Right renal pelvis (tissue), 4 donors: ENCODE measurements at regions not wholly inside any gene's neighbourhood (a gene's known extent, or its start where the extent isn't known, plus 50 kb on each side); places are given as distances from the start of the nearest gene placed in this dataset.

Experiments used
- DNase-seq, 4 donors: peaks; one replicate each; pipeline ENCODE4 v3.0.0-alpha.2; 2013; ENCODE audit warnings: low read depth in 4 of 4, low spot score in 3 of 4, missing footprints in 1 of 4

DNA sequence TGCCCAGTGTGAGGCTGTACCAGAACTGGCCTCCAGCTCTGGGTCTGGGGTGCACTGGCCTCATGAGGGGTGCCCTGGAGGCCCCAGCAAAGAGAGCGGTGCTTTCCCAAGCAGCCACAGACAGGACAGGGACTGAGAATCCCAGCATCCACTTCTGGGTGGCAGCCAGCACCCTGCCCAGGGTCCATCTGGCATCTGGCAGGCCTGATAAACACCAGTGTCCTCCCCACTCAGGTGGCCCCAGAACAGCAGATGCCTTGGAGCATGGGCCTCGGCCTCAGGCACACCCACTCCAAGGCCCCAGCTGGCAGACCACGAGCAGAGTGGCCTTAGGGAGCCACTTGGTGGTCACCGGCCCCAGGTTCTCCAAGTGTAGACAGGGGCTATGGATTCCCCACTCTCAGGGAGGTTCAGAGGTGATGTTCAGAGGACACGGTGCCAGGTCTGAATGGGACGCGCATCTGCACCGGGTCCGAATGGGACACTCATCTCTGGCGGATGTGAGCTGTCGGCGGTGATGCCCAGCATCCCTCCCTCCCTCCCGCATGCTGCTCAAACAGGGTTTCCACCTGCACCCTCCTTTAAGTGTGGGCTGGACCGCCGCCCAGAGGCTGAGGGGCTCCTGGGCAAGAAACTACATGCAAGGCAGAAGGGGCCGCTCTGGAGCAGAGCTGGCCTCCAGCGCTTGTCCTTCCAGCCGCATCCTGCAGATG is 82.2 kb upstream of the GPC1 start:
- no peak for DNase-seq

DNA sequence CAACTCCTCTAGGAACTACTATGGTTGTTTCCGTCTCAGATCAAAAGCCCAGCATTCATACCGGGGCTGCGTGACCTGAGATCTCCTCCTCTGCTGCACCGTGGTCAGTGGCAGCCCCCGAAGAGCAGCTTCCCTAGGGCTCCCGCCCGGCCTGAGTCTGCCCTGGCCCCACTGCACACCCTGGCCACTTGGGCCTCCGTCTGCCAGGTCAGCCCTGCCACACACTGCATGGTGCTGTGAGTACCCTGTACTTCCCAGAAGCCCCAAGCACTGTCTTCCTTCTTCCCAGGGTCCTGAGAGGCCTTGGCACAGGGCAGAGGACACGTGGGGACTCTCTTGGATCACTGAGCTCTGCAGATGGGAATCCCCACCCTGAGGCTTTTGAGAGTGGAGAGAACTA is 81.5 kb upstream of the GPC1 start:
- DNase-seq = no peak

- DNase-seq = no peak
Observed at GRCh38 chr2:240355001-240355891, 80.2 kb upstream of the GPC1 start.

DNA sequence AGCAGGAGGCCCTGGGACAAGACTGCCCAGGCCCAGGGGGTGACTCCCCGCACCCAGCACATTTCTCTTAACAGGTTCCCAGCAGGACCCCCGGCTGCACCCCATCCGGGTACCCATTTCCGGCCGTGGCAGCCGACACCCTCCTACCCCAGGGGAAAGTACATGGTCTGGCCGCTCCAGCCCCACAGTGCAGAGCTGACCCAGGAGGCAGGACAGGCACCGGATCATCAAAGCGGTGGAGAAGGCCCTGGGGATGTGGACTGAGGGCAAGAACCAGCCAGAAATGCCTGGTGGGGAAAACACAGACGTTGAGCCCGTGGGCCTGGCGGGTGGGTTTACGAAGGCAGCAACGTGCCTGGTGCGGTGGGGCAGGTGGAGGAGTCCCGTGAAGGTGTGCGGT is 79.5 kb upstream of the GPC1 start:
- no peak for DNase-seq

- DNase-seq = no peak
Observed at GRCh38 chr2:240356700-240357640, 78.5 kb upstream of the GPC1 start.

- no peak for DNase-seq
Observed at GRCh38 chr2:240357641-240358012, 77.8 kb upstream of the GPC1 start.

DNA sequence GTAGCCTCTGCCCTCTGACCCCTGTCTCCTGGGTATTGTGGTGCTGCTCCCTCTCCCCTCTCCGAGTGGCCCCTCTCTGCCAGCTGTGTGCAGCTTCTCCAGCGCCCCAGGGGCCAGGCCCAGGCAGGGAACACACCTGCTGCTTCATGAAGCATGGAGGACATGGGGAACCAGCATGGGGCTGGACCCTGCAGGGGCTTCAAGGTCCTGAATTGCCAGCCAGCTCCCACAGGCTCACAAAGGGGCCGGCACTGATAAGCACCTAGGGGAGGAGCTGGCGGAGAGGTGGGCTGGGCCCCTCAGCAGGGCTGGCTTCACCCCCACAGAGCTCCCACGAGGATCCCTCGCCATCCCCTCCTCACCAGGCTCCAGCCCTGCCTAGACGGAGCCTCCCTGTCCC is 77.4 kb upstream of the GPC1 start:
- no peak for DNase-seq

GRCh38 chr2:240358821-240359397 is 76.6 kb upstream of the GPC1 start:
- no peak for DNase-seq

- DNase-seq = no peak
Observed at GRCh38 chr2:240359695-240360094, 75.8 kb upstream of the GPC1 start.

- DNase-seq = no peak
Observed at GRCh38 chr2:240360645-240361475, 74.6 kb upstream of the GPC1 start.

GRCh38 chr2:240362216-240362755 is 73.2 kb upstream of the GPC1 start:
- no peak for DNase-seq

DNA sequence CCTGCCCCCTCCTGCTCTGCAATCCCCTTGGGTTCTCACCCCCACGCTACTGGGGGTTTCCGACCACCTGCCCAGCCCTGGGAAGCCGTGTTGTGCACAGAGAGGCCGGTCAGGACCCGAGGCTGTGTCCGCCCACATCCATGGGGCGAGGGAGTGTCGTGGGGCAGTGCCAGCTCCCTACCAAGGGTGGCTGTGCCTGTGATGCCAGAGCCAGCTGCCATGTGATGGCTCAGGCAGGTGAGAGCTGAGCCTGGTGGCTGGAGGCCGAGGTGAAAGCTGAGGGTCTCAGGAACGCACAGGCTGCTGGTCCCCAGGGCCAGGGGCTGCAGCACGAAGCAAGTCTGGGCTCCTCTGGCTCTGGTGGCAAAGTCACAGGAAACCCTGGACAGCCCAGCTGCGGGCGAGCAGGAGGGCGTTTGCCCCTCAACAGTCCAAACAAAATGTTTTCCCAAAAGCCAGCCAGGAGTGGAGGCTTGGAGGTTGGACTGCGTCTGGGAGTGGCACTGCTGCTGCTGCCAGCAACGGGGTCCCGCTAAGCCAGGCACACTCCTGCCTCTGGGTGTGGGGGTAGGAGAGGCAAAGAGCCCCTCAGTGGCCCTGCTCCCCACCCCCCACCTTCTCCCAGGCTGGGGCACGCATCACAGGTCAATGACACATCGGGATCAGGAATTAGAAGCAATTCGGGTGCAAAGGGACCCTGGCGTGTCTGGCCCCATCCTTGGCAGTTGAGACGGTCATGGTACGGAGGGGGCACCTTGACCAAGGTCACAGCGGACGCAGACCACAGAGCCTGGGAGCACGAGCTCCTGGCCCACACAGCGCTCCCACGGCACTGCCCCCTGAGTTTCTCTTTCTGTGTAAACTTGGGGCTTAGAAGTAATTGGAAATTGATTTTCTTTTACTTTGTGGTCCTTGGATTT is 72.4 kb upstream of the GPC1 start:
- DNase-seq = no peak

DNA sequence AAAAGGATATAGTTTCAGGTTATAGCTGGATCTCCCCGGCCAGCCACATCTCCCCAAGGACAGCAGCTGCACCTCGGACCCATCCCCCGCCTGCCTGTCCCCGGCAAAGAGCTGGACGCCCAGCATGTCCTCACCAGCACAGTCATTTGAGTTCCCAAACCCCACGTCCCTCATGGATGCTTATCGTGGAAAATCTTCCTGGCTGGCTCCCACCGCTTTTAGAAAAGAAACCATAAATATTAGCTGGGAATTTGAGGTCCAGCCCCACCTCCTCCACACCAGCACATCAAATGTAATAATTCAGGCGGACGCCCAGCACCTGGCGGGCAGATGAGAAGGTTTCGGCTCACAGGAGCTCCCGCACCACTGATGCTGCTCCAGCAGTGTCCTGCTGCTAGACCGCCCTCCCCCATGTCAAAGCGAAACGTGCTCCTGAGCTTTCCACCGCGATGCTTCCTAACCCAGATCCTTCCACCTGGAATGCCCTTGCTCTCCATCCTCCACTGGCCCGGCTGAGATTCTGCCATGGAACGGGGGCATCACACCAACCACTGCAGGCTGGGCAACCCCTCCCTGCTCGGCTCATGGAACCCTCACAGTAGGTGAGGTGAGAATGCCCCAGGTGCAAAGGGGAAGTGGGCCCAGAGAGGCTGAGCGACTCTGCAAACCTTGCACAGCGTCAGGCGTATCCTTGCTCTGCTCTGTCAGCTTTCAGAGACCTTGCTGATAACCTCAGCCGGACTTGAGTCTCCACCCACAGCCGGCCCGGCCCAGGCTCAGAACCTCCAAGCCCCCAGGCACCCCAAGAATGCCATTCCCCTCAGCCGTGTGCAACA is 71.5 kb upstream of the GPC1 start:
- no peak for DNase-seq

- DNase-seq = no peak
Observed at GRCh38 chr2:240364582-240364960, 70.9 kb upstream of the GPC1 start.

DNA sequence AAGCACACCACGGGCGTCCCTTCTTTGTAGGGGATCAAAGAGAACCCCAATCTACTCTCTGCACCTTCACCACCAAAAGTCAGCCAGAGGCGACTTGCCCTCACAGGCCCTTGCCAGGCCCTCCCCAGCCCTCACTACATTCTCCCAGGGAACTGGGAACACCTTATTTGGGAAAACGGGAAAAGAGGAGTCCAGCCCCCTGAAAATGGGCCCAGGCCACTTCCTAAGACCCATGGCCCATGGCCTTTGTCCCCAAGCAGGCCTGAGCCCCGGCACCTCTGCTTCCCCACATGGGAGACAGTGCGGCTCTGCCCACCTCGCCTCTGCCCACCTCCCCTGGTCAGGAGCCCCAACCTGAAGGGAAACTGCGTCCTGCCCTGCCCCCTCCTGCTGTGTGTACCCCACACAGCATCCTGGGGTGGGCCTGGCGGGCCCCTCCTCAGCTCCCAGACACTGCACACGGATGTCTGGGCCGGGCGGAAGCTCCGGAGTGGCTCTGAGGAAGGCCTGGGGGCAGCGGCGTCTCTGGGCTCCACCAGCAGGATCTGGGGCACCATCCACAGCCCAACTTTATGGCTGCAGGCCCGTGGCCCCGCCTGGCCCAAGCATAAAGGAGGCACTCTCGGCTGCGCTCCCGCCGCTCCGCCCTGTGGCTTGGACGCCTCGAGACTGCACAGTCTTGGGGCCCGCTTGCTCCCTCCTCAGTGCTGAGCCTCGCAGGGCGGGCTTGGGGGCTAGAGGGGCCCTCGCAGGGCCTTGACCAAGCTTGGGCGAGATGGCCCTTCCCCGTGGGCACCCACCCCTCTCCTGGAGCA is 70.3 kb upstream of the GPC1 start:
- no peak for DNase-seq

GRCh38 chr2:240365971-240366471 is 69.4 kb upstream of the GPC1 start:
- no peak for DNase-seq

DNA sequence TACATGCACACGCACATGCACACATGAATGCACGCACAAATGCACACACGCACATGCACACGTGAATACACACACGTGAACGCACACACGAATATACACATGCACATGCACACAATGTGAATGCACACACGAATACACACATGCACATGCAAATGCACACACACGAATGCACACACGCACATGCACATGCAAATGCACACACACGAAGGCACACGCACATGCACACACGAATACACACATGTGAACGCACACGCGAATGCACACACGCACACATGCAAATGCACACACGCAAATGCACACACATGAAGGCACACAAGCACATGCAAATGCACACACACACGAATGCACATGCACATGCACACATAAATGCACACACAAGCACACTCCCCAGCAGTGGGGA is 68.6 kb upstream of the GPC1 start:
- no peak for DNase-seq
